GM18505 (cell line): ENCODE measurements at regions not wholly inside any gene's neighbourhood (a gene's known extent, or its start where the extent isn't known, plus 50 kb on each side); places are given as distances from the start of the nearest gene placed in this dataset.

ENCODE experiments used
- ATAC-seq: cut with Tn5 transposase; IDR thresholded peaks from one replicate; pipeline ENCODE4 v1.9.1; 2021; ENCODE audit not compliant: unreplicated experiment
- POLR2A ChIP-seq: IDR thresholded peaks from 4 replicates; pipeline ENCODE4 v1.6.1; 2011; ENCODE audit warnings: borderline replicate concordance; ENCODE audit not compliant: insufficient read depth, insufficient read length; ENCODE audit errors: extremely low read depth

DNA sequence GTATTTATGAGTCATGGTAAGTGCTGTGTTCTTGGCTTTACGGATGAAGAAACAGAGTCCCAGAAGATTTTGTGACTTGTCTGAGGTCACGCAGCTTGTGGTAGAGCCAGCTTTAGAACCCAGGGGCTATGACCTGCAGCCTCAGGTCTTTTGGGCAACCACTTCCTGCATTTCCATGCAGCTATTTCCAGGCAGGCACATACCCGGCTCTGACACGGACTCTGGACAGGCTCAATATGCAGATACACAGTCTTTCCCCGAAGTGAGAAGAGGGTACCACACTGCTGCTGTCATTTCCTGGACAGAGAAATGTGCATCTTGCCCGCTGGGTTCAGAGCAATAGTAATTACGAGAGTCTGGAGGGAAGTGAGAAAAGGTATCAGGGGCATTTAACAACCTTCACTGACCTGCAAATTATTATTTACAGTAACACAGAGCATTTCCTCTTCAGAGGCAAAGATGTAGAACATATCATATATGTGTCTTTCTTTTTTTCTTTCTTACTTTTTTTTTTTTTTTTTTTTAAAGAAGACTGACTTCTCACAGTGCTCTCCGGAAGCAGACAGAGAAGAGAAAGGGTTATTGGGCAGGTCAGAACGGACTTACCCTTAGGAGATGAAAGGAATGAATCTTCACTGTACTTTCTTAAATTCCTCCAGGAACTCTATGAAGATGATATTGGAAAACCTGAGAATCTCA lies 185.1 kb downstream of the CLIC5 start:
- ATAC-seq = peak; percentile 95
- no peak for TF ChIP-seq POLR2A

DNA sequence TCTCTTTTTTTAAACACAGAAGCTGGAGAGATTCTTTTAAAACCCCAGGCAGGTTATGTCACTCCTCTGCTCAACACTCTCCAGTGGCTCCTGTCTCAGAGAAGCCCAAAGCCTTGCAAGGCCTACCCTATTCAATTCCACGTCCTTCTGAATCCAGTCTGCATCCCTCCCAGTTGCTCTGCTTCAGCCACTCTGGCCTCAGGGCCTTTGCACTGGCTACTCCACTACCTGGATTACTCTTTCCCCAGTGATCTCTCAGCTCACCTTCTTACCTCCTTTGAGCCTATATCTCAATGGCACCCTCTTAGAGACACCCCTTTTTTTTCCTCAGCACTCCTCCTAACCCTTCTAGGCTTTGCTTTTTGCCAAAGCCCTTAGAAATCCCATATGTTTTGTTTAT lies 185.8 kb downstream of the CLIC5 start:
- TF ChIP-seq POLR2A = no peak
- ATAC-seq = no peak

DNA sequence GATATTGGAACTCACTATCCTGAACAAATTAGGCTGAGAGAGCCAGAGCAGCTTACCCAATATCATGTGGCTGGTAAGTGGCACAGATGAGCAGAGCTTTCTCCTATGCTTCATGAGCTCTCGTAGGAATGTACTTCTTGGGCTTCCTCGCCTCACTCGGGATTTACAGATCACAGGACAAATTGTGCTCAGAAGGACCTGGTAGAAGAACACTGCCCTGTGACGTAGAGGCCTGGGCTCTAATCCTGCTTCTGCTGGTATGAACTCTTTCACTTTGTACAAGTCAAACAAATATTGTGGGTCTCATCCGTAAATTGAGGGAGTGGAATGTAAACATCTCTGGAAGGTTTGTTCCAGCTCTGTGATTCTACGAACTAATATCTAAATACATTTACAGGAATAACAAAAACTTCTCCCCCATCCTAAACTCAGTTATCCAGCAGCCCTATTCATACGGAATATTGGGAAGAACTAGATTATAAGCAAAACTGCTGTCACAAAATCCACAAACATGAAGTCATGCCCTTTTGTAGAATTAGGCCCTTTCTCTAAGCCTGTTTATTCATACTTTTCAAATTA lies 187.6 kb downstream of the CLIC5 start:
- no peak for ATAC-seq
- no peak for TF ChIP-seq POLR2A

DNA sequence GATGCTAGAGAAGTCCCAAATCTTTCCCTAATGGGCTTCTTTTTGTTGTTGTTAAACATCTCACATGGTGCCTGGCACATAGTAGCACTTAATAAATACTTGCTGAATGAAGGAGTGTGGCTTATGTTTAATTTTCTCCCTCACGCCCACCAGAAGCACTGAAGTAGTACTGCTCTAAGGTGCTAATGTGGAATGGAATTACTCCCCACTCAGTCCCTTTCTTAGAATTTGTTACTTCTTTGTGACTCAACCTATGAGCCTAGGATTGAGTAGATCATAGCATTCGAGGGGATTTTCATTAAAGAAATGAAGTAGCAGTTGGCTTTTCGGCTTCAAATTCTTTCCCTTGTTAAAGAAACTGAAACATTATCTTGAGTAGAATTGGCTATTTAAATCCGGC lies 192.8 kb downstream of the CLIC5 start:
- TF ChIP-seq POLR2A = no peak
- no peak for ATAC-seq

DNA sequence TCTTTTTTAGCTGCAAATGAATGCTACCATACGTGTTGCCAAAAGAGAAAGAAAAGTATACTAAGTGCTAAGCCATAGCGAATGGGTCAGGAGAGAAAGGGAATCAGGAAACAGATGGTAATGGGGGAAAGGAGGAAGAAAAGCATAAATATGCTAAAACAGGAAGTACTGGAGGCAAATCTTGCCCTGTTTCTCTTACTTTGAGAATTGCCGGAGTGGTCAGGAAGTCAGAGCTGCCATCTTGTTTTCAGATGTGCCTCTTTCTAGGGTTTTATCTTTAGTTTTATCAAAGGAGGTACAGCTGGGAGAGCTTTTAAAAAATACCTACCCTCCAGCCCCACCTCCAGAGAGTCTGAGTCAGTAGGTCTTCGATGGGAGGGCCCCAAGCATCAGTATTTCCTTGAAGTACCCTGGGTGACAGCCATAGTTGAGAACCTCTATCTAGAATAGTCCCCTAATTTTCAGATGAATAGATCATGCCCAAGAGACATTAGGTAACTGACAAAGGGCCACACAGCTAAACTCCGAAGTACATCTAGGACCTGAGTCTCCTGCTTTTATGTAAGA lies 193.3 kb downstream of the CLIC5 start:
- ATAC-seq = no peak
- TF ChIP-seq POLR2A = no peak

DNA sequence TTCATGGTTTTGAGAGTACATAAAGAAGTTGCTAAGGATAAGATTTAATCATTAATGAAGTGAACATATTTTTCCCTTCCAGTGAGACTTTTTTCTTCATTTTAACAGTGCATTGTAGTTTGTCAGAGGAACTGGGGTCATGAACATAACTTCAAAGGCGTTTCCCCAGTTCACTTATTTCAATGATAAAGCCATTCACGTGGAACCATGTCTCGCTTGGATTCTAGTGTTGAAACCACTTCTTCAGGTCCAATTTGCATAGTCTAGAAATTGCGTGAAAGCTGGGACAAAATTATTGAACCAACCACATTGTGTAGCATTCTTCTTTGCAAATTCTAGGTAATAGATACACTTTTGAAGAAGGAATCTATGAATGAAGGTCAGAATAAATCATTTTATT lies 197.0 kb downstream of the CLIC5 start:
- ATAC-seq = no peak
- TF ChIP-seq POLR2A = no peak

DNA sequence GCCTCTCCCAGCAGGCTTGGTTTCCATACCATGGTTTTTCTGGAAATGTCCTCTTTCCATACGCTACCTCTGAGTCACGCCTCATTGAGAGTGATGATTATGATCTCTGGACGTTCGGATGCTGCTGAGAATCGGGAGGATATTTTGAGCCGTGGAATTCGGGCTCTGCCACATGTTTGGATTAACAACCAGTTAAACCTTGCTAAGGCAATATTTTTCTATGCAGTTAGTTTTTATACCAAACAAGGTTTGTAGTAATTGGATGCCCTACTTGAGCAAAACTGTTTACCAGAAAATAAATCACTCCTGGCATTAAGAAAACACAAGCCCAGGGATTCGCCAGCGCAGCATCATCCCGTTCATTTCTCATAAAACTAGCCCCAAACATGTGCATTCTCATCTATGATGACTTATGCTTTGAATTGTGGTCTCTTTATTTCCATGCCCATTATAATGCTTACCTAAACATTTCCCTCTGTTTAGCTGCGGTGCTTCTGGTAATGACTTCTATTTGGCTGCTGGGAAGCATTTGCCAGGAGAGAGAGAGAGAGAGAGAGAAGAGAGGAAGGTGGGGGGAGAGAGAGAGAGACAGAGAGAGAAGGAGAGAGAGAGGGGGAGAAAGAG lies 198.9 kb downstream of the CLIC5 start:
- no peak for TF ChIP-seq POLR2A

DNA sequence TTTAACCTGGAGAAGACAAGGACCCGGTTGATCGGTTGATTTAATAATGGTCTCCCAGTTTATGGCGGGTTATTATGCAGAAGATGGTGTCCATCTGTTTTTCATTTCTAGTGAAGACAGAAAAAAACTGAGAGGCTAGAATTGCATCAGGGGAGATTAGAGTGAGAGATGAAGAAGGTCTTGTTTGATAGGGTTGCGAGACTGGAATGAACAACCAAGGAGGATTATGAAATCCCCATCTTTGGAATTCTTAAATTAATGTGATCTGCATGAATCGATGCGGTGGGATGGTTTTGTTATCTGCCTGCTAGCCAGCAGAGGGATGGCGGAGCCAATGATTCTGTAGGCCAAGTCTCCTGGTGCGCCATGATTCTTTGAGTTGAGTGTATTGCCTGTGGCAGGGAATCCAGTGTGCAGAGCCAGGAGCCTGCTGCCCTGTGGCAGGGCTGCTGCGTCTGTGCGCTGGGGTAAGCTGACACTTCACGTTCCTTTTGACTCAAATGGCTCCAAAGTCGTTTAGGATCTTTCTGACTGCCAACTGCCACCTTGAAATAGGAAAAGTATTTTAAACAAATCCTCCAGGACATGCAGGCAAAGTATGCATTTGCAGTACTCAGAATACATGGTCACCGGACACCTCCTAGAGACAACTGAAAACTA lies 200.1 kb downstream of the CLIC5 start:
- no peak for ATAC-seq
- no peak for TF ChIP-seq POLR2A

More for the DNA sequence above, 198.9 kb downstream of the CLIC5 start:
- ATAC-seq = no peak

DNA sequence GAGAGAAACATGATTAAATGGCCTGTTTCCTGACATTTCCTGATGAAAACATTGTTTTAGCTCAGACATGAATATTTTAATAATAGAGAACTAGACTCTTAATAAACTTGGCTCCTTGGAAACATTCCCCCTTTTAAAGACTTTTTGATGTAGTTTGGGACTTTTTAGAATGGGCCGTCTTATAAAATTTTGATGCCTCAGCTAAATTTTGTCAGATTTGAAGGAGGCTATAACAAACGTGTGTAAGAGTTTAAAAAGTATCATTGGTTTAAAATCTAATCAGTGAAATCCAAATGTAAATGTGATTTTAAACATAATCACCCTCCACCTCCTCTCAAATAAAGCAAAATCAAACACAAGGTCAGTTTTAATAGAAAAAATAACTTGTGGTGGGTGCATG lies 200.9 kb downstream of the CLIC5 start:
- no peak for TF ChIP-seq POLR2A

DNA sequence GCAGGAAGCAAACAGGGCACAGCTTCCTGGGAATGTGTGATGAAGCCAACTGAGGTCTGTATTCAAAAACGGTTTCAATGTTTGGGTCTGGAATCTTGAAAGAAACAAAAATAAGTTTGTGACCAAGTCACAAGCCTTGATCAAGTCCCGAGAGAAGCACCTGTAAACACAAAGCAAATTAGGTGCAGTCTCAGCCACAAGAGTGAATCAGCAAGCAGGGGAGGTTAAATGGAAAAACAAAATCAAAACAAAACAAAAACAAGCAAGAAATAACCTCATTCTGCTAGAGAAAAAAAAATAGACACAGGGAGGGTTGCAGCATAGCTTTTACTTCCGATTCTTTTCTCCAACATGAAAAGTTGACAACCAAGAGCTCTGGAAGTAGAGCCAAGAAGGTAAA lies 201.7 kb downstream of the CLIC5 start:
- no peak for ATAC-seq

More for the DNA sequence above, 200.9 kb downstream of the CLIC5 start:
- no peak for ATAC-seq

DNA sequence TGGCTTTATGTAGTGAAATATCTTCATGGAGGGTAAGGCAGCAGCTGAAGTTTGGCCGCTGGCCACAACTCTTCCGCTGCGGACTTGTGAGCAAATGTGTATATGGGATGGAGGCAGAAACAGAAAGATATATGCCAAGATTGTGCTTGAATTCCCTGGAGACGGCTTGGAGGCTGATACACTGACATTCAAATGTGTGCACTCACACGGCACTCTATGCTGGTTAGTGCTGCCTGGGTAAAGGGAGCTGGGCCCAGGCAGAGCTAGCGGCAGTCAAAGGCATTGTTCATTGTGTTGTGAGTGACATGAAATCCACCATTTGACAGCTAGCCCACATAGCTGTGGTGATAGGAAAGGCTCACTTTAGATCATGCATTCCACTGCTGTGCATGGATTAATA lies 202.7 kb downstream of the CLIC5 start:
- TF ChIP-seq POLR2A = no peak
- ATAC-seq = no peak

More for the DNA sequence above, 201.7 kb downstream of the CLIC5 start:
- no peak for TF ChIP-seq POLR2A

DNA sequence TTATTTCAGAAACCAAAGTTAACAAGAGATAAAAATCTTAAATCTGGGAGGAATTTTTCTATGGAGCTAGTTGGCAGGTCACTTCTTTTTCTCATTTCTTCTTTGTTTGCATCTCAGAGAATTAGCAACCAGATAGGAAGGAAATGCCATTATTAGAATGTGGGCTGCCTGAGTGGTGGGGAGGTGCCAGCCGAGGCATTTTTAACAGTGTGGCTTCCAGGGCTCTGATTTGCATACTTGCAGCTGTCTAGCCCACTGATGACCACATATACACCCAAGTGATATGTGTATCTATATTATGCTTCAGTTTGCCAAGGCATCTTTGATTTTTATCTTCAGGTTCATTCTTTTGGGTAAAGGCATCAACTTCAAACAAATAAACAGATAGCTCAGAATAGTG lies 206.7 kb downstream of the CLIC5 start:
- no peak for TF ChIP-seq POLR2A
- no peak for ATAC-seq

DNA sequence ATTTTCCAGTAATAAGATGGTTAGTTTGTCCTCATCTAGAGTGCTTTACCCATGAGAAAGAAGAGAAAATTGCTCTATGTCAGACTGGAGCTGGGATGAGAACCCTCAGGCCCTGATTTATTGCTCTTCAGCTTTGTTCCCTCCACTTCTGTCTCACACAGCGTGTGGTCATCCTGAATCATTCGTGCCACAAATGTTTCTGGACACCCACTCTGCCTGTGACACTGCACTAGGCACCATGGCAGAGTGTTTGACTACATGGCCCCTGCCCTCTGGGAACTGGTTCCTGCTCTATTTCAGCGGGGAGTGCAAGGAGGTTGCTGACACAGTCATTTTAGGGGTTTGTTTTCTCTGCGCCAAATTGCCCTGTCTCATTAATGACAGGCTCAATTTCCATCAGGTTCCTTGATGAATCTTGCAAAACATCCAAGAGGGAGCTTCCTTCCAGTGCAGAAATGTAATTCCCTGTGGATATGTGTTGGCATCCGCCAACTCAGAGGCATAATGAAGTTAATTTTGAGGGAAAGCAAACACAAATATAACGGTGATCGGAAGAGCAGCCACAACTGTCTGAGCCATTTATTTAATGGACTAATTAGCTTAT lies 207.5 kb downstream of the CLIC5 start:
- ATAC-seq = no peak
- no peak for TF ChIP-seq POLR2A

DNA sequence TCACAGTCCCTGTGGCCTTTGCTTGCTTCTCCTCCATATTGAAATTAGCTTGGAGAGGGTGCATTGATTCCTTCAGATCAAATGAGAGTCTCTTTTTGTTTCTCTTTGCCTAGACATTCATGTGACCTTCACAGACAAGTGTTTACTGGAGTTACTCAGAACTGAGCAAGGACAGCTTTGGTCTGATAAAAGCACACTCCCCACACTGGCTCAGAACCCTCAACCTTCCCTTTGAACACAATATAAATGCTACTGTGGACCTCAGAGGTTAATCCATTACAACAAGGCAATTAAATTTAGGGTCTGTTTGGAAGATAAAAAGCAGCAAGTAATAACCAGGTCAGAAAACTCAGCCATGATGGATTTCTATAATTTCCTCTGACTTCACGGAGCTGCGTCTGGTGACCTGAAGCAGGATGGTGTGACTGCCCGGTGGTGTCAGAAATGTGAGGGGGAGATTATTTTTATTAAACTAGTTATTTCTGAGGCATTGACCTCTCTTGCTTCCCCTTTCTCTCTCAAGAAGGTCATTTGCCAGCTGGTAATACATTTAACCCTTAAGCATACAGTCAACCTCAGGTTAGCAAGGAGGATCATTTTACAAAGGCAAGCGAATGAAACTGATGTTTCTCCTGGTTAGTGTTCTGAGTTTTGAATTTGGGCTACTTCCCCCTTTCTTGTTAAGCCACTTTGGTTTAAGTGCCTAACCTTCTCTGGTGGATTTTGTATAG lies 208.2 kb downstream of the CLIC5 start:
- no peak for TF ChIP-seq POLR2A
- no peak for ATAC-seq
